ENCODE measurements at regions not wholly inside any gene's neighbourhood (a gene's known extent, or its start where the extent isn't known, plus 50 kb on each side); places are given as distances from the start of the nearest gene placed in this dataset.
A peak's percentile ranks its signal among the peaks of the same experiment; 100 is the strongest.

DNA sequence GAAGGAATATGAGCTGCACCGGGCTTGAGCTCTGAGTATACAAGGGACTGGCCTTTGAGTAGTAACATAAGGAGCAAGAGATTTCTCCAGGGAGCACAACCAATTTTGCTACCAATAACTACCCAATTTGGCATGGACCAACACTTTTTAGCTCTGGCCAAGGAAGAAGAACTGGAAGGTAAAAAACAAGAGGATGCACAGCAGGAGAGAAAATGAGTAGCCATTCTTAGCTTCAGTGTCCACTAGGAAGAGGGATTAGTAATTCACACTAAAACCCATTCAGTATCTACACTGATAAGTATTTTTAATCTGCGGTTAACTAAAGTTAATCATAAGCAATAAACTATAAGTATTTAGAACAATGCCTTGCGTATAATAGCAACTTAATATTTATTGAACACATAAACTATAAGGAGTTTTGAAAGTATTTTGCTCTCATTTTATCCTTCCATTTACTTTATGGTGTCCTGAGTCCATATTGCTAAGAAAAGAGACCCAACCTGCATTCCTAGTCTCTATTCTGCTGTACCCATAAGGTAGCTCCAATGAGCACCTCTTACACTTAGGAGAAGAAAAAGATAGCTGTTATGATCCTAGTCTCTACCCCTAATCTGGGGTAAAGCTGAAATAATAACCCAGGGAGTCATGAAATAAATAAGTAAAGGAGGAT lies 268.9 kb downstream of the IGSF11 start:
- TF ChIP-seq, protein P1, sequence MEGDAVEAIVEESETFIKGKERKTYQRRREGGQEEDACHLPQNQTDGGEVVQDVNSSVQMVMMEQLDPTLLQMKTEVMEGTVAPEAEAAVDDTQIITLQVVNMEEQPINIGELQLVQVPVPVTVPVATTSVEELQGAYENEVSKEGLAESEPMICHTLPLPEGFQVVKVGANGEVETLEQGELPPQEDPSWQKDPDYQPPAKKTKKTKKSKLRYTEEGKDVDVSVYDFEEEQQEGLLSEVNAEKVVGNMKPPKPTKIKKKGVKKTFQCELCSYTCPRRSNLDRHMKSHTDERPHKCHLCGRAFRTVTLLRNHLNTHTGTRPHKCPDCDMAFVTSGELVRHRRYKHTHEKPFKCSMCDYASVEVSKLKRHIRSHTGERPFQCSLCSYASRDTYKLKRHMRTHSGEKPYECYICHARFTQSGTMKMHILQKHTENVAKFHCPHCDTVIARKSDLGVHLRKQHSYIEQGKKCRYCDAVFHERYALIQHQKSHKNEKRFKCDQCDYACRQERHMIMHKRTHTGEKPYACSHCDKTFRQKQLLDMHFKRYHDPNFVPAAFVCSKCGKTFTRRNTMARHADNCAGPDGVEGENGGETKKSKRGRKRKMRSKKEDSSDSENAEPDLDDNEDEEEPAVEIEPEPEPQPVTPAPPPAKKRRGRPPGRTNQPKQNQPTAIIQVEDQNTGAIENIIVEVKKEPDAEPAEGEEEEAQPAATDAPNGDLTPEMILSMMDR (IDR thresholded peaks at IDR 0.05; ENCODE audit: extremely low read depth, missing control alignments) = no peak
- no peak for DNase-seq (ENCODE audit: low spot score)

DNA sequence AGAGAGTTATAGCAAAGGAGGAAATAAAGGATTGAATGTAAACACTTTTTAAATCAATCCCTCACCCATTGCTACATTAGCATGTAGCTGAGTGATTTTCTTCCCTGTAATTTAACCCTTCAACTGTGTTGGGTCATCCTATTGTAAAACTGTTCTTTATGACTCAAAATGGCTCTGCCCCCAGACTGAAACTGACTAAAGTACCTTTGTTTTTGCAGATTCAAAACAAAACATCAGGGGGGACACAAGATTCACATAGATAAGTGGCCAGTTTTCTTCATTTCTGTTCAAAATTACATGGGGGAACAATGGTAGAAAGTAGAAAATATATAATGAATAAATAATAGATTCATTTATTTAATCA lies 268.4 kb downstream of the IGSF11 start:
- TF ChIP-seq, protein P1 (IDR thresholded peaks at IDR 0.05; ENCODE audit: extremely low read depth, missing control alignments) = no peak
- peak; percentile 13 for DNase-seq (ENCODE audit: low spot score)

DNA sequence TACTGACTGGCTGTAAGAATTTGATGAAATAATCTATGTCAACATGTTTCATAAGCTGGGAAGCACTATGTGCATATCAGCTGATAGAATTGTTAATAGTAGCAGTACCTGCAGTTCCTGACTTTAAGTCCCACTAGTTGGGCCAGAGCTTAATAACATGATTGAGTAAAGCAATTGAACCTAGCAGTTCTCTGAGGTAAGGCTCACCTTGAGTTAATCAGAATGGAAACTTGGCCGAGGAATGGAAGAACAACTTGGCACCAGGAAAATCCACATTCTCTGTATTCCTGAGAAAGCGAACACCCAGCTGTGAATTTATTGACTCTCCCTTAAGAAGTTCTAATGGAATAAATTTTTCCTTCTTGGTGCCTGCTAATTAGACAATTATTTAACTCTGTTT lies 262.6 kb downstream of the IGSF11 start:
- TF ChIP-seq, protein P1 (IDR thresholded peaks at IDR 0.05; ENCODE audit: extremely low read depth, missing control alignments) = no peak

DNA sequence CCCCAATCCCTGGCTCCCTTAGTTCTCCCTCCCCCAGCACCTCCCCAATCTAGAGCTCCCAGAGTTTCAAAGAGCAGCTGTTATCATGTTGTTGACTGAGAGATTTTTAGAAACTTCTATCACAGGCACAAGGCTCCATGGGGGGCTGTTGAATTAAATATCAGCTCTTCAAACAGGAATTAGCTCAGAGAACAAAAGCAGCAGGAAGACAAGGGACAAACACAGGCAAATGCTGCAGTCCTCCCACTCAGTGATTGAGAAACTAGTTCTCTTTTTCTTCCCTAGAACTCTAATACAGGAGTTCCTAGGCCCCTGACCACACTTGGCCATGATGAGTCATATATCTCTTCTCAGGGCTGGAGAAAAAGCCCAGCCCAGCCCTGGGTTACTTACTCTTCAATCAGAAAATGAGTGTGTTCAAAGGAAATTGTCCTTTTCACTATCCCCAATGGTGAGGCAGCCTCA lies 262.1 kb downstream of the IGSF11 start:
- peak; percentile 49 for DNase-seq (ENCODE audit: low spot score)
- TF ChIP-seq, protein P1 (IDR thresholded peaks at IDR 0.05; ENCODE audit: extremely low read depth, missing control alignments) = no peak

More for the DNA sequence above, 262.6 kb downstream of the IGSF11 start:
- no peak for DNase-seq (ENCODE audit: low spot score)

DNA sequence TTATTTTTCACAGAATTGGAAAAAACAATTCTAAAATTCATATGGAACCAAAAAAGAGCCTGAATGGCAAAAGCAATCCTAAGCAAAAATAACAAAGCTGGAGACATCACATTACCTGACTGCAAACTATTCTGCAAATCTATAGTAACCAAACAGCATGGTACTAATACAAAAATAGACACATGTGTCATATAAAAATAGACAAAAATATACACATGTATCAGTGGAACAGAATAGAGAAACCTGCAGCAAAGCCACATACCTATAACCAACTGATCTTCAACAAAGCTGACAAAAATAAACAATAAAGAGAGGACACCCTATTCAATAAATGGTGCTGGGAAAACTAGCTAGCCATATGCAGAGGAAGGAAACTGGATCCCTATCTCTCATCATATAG lies 259.6 kb downstream of the IGSF11 start:
- TF ChIP-seq, protein P1 (IDR thresholded peaks at IDR 0.05; ENCODE audit: extremely low read depth, missing control alignments) = no peak

DNA sequence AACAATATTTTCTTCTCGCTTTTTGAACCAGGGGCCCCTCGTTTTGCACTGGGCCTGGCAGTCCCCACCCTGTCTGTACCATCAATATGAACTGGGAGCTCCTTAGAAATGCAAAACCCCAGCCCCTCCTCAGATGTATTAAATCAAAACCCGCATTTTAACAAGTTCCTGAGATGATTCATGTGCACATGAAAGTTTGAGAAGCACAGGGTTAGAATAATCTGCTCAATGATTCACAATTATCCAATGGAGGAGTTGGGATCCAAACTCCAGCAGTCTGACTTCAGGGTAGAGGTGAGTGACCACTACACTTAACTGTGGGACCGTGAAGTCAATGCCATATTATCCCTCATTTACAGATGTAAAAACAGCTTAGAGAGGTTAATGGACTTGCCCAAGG lies 256.4 kb downstream of the IGSF11 start:
- DNase-seq (ENCODE audit: low spot score) = no peak
- TF ChIP-seq, protein P1 (IDR thresholded peaks at IDR 0.05; ENCODE audit: extremely low read depth, missing control alignments) = no peak

More for the DNA sequence above, 259.6 kb downstream of the IGSF11 start:
- no peak for DNase-seq (ENCODE audit: low spot score)

DNA sequence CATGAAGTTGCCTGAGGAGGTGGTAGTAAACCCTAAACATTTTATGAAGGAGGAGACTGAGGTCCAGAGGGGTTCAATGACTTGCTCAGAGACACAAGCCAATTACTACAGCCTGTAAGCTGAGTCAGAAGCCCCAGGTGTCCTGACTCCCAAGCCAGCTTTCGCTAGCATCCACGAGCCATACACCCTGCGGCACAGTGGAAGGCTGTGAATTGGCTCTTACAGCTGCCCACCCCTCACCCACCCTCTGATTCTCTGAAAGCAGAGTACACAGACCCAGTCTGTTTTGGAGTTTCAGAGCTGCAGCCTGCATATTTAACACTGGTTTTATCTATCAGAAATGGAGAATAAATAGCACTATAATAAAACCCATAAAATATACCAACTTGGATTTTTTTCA lies 253.4 kb downstream of the IGSF11 start:
- TF ChIP-seq, protein P1 (IDR thresholded peaks at IDR 0.05; ENCODE audit: extremely low read depth, missing control alignments) = no peak

More for the DNA sequence above, 253.4 kb downstream of the IGSF11 start:
- no peak for DNase-seq (ENCODE audit: low spot score)

Data from GM20000 (cell line).